ENCODE measurements at regions not wholly inside any gene's neighbourhood (a gene's known extent, or its start where the extent isn't known, plus 50 kb on each side); places are given as distances from the start of the nearest gene placed in this dataset.

DNA sequence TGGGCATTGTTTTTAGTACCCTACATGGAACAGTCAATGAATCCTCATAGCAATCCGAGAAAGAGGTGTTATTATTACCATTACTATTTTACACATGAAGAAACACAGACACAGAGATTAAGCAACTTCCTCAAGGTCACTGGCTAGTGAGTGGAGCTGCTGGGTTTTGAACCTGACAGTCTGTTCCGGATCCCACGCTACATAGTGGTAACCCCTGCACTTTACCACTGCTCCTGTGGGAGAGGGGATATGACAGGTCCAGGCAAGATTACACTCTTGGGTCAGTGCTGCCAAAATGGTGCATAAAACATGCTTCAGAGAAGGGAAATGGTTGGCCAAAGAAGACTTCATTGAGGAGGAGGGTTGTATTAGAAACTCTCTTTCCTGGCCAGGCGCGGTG, 185.7 kb downstream of the XPNPEP1 start:
- H3K4me1 ChIP-seq (ENCODE audit: insufficient read depth, low read length, poor library complexity, severe bottlenecking): no peaks in the 10 kb centered on the region
- no peaks in the 10 kb centered on the region for H4K20me1 ChIP-seq (ENCODE audit: insufficient read depth, low read length, poor library complexity, severe bottlenecking)
- H3K4me2 ChIP-seq (ENCODE audit: low read depth, low read length, poor library complexity, severe bottlenecking): no peak overlapping the region
- no peaks in the 10 kb centered on the region for H3K27me3 ChIP-seq (ENCODE audit: insufficient read depth, low read length, poor library complexity, severe bottlenecking)
- no peaks in the 10 kb centered on the region for H3K9me2 ChIP-seq (replicated peaks; ENCODE audit: low read depth, low read length)
- H3K4me3 ChIP-seq (ENCODE audit: low read length, poor library complexity, severe bottlenecking): no peak overlapping the region
- H2AFZ ChIP-seq (ENCODE audit: low read length): no peak overlapping the region
- no peak overlapping the region for H3K9ac ChIP-seq (ENCODE audit: low read depth, low read length, poor library complexity, severe bottlenecking)
- H3K9me3 ChIP-seq (ENCODE audit: insufficient read depth, low read depth, low read length): no peaks in the 10 kb centered on the region
- no peaks in the 10 kb centered on the region for H3K79me2 ChIP-seq (ENCODE audit: insufficient read depth, low read length)
- H3F3A ChIP-seq (ENCODE audit: low read depth): no peaks in the 10 kb centered on the region
- no peaks in the 10 kb centered on the region for H3K36me3 ChIP-seq (ENCODE audit: insufficient read depth, low read length)
- TF ChIP-seq CTCF (conservative IDR thresholded peaks at IDR 0.05; ENCODE audit: low read length): no peak
- no peak for TF ChIP-seq EZH2phosphoT487 (IDR thresholded peaks at IDR 0.05; ENCODE audit: borderline replicate concordance)

DNA sequence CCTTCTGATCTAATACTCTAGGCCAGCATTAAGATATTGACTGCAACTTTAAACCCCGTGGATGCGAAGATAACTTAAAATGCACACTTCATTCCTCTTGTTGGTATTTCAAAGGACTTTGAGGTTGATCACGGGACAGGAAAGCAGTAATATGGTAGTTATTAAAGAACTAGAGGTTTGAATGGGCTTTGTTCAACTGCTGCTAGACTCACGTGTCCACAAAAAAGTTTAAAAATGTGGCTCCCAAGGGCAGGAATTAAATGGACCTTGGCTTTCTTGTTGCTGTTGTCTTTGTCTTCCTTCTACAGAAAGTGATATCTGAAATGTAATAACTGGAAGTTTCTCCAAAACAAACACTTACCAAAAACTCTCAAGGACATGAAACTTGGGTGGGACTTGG, 186.3 kb downstream of the XPNPEP1 start:
- no peak overlapping the region for H3K4me3 ChIP-seq (ENCODE audit: low read length, poor library complexity, severe bottlenecking)
- H3F3A ChIP-seq (ENCODE audit: low read depth): no peaks in the 10 kb centered on the region
- no peak overlapping the region for H2AFZ ChIP-seq (ENCODE audit: low read length)
- no peaks in the 10 kb centered on the region for H3K36me3 ChIP-seq (ENCODE audit: insufficient read depth, low read length)
- no peaks in the 10 kb centered on the region for H3K79me2 ChIP-seq (ENCODE audit: insufficient read depth, low read length)
- TF ChIP-seq CTCF (conservative IDR thresholded peaks at IDR 0.05; ENCODE audit: low read length): no peak
- TF ChIP-seq EZH2phosphoT487 (IDR thresholded peaks at IDR 0.05; ENCODE audit: borderline replicate concordance): no peak
- H4K20me1 ChIP-seq (ENCODE audit: insufficient read depth, low read length, poor library complexity, severe bottlenecking): no peaks in the 10 kb centered on the region
- no peak overlapping the region for H3K4me2 ChIP-seq (ENCODE audit: low read depth, low read length, poor library complexity, severe bottlenecking)
- H3K27me3 ChIP-seq (ENCODE audit: insufficient read depth, low read length, poor library complexity, severe bottlenecking): no peaks in the 10 kb centered on the region
- no peaks in the 10 kb centered on the region for H3K4me1 ChIP-seq (ENCODE audit: insufficient read depth, low read length, poor library complexity, severe bottlenecking)
- H3K9me3 ChIP-seq (ENCODE audit: insufficient read depth, low read depth, low read length): no peaks in the 10 kb centered on the region
- H3K9ac ChIP-seq (ENCODE audit: low read depth, low read length, poor library complexity, severe bottlenecking): no peak overlapping the region
- H3K9me2 ChIP-seq (replicated peaks; ENCODE audit: low read depth, low read length): no peaks in the 10 kb centered on the region

DNA sequence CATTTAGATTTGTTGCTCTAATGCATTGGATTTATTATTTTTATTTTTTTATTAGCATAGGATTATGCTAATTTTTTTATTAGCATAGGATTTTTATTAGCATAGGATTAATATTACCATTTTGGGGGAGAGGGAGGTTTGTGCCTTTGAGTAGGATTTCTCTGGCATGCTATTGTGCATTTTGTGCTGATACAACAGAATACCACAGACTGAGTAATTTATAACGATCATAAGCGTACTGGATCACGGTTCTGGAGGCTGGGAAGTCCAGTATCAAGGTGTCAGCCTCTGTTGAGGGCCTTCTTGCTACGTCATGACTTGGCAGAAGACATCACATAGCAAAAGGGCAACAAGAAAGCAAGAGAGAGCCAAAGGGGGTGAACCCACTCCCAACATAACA, 187.5 kb downstream of the XPNPEP1 start:
- Histone ChIP-seq H3K9ac (ENCODE audit: low read depth, low read length, poor library complexity, severe bottlenecking) (no peak overlapping the region), H3K36me3 (ENCODE audit: insufficient read depth, low read length) (no peaks in the 10 kb centered on the region), H3K79me2 (ENCODE audit: insufficient read depth, low read length) (no peaks in the 10 kb centered on the region), H3K27me3 (ENCODE audit: insufficient read depth, low read length, poor library complexity, severe bottlenecking) (no peaks in the 10 kb centered on the region), H3K9me2 (replicated peaks; ENCODE audit: low read depth, low read length) (no peaks in the 10 kb centered on the region), H3K9me3 (ENCODE audit: insufficient read depth, low read depth, low read length) (no peaks in the 10 kb centered on the region), H4K20me1 (ENCODE audit: insufficient read depth, low read length, poor library complexity, severe bottlenecking) (no peaks in the 10 kb centered on the region), H3K4me2 (ENCODE audit: low read depth, low read length, poor library complexity, severe bottlenecking) (no peak overlapping the region), H2AFZ (ENCODE audit: low read length) (no peak overlapping the region), H3K4me3 (ENCODE audit: low read length, poor library complexity, severe bottlenecking) (no peak overlapping the region), H3F3A (ENCODE audit: low read depth) (no peaks in the 10 kb centered on the region), H3K4me1 (ENCODE audit: insufficient read depth, low read length, poor library complexity, severe bottlenecking) (no peaks in the 10 kb centered on the region)
- no peak for TF ChIP-seq EZH2phosphoT487 (IDR thresholded peaks at IDR 0.05; ENCODE audit: borderline replicate concordance)
- TF ChIP-seq CTCF (conservative IDR thresholded peaks at IDR 0.05; ENCODE audit: low read length): no peak

Data from Loucy (cell line).